ENCODE measurements at regions not wholly inside any gene's neighbourhood (a gene's known extent, or its start where the extent isn't known, plus 50 kb on each side); places are given as distances from the start of the nearest gene placed in this dataset.
A peak's percentile ranks its signal among the peaks of the same experiment; 100 is the strongest.
"Not testable (repeated sequence)": the region's sequence is repeated elsewhere in the genome, so short reads cannot be mapped to it uniquely, and the experiment has no call there.

DNA sequence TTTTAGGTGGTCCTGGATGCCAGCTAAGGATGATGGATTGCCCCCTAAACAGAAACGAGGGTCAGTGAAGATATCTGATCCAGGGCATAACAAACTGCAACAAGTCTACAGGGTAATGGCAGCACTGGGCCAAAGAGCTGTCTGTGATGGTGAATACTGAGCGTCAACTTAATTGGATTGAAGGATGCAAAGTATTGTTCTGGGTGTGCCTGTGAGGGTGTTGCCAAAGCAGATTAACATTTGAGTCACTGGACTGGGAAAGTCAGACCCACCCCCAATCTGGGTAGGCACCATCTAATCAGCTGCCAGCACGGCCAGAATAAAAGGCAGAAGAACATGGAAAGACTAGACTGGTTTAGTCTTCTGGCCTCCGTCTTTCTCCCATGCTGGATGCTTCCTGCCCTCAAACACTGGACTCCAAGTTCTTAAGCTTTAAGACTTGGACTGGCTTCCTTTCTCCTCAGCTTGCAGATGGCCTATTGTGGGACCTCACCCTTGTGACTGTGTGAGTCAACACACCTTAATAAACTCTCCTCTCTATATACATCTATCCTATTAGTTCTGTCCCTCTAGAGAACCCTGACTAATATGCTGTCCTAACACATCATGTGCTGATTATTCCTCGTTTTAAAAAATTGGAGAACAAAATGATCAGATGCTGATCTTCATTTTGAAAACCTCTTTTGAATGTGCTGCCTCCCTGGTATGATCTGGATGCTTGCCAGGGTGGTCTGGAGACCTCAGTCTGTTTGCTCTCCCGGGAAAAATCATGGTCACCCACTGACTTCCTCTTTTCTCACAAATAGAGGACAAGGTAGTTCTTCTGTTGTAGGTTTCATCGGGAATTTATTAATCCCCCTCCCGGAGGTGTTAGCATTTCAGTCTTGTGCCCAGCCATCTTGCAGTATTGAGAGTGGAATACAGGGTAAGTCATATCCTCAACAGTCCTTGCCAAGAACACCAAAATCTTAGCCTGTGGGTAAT lies 234.7 kb downstream of the SETD4 start:
- no peak overlapping the region for H3K4me3 ChIP-seq (ENCODE audit: low read length)
- DNase-seq (ENCODE audit: low read depth, low spot score), result no peak

DNA sequence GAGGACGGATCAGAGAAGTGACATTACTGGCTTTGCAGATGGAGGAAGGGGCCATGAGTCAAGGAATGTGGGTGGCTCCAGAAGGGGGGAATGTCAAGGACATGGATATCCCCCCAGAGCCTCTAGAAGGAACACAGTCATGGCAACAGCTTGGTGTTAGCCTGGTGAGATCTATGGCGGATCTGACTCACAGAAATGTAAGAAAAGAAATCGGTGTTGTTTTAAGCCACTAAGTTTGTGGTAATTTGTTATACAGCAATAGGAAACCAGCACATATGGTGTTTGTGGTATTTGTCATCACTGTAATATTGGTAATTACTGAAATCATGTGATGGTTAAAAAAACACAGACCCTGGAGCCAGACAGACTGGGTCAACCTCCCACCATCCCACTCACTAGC lies 236.2 kb downstream of the SETD4 start:
- H3K4me3 ChIP-seq (ENCODE audit: low read length), result no peak overlapping the region
- no peak for DNase-seq (ENCODE audit: low read depth, low spot score)

DNA sequence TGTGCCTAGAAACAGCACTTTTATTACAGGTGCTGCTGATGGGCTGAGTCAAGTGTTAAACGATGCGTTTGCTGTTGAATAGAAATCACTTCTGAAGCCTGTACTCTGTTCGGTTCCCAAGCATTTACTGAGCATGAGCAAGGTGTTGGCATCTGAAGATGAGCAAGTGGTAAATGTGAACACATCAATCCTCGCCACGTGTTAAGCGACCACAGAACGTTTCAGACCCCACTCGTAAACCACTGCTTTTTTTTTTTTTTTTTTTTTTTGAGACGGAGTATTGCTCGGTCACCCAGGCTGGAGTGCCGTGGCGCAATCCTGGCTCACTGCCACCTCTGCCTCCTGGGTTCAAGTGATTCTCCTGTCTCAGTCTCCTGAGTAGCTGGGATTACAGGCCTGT lies 241.2 kb downstream of the SETD4 start:
- peak; percentile 23 for DNase-seq (ENCODE audit: low read depth, low spot score)
- H3K4me3 ChIP-seq (ENCODE audit: low read length), result no peak overlapping the region

DNA sequence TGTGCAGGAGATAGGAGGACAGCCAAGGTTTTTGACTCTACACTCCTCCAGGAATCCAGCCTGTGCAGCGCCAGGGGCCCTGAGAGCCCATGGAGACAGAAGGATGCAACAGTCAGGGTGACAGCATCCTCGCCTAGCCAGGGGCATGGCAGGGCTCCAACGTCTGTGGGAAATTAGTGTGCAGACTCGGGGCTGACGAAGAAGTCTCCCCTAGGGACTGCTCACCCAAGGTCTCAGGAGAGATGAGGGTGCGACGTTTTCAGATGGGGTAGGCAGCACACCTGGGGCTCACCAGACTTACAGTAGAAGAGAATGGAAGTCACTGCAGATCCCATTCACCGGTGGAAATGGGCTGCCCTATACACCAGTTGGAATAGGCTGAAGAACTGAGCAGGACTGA lies 241.7 kb downstream of the SETD4 start:
- H3K4me3 ChIP-seq (ENCODE audit: low read length), result no peak overlapping the region
- no peak for DNase-seq (ENCODE audit: low read depth, low spot score)

DNA sequence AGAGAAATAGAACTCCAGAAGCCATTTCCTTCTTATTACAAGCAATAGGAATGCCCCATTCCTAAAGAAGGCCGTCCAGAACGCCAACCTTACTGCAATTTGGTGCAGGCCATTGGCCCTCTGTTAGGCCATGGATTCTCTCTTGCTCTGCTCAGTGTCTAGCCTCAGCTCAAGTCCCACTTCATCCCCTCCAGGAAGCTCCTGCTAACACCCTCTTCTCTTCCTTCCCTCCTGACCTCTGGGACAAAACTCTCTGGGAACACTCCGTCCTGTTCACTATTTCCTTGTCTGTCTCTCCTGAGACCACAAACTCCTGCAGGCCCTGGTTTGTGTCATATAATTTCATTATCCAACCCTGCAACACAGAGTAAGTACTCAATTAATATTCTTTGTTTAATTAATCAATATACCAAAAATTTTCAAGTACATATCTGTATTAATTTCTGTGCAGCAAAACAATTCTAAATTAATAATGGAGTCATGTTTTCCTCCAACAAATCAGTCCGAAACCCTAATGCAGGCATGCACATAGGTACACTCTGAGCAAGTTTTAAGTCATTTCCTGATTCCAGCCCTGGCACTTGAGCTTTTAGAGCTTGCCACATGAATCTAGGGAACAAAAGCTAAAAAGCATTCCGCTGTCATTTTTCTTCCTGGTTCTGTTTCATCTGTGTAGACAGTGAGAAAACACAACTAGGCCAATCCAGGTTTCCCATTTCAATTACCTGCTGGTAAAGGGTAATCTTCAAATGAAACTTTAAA lies 245.3 kb downstream of the SETD4 start:
- H3K4me3 ChIP-seq (ENCODE audit: low read length), result no peak overlapping the region
- no peak for DNase-seq (ENCODE audit: low read depth, low spot score)

DNA sequence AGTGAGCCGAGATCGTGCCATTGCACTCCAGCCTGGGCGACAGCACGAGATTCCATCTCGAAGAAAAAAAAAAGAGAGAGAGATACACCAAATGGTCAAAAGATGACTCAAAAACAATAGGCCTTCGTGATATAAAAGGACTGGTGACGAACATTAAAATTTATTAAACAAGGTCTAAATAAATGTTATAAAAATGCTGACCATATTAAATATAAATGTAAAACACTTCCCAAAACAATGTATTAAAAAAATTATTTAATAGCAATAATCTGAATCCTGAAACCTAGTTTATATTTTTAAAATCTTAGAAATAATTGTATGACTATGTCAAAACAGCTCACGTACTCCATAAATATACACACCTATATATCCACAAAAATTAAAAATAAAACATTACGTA lies 247.6 kb downstream of the SETD4 start:
- H3K4me3 ChIP-seq (ENCODE audit: low read length), result no peak overlapping the region
- no peak for DNase-seq (ENCODE audit: low read depth, low spot score)

DNA sequence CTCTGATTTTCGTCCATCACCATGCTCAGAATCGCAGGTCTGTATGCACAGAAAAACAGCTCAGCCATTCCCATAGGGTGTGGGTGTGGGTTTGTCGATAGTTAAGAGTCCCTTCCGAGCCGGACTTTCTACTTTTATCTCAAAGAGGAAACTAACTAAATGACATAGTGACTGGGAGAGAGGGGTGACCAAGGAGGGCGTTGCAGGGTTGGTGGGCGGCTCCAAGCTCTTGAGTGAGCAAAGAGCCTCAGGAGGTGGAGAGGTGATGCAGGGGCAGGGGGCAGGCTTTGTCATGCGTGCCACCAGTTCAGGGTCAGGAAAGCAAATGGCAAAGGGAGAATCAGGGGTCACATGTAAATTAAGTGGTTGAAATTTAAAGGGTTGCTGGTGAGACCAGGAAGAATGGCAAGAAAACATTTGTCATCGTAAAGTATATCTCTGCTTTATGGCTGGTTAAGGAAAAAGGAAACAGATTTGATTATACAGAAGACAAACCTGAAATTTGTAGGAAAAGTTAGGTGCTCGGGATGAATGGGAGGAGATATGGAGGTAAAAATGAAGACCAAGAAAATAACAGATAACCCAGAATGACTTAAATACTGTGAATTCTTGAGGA lies 249.0 kb downstream of the SETD4 start:
- no peak for DNase-seq (ENCODE audit: low read depth, low spot score)
- H3K4me3 ChIP-seq (ENCODE audit: low read length), result no peak overlapping the region

DNA sequence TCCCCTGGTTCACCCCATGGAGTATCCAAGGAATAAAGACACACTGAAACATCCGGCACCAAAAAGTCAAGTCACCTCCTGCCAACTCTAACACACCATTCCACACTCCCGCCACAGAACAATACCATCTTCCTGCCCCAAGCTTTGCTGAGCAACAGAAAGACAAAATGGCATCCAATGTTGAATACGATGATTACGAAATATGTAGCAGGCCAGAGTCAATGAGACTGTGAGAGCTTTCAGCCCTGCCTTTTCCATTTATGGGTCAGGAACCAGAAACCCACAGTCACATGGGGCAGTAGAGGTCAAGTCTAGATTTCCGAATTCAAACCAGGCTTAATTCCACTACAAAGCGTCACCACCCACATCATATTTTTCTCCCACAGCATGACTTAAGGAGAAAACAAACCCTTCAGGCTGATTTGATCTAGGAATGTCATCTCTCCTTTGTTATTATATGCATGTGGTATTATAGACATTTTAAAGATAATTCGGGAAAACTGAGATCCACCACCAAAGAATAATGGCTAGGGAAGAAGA lies 249.8 kb downstream of the SETD4 start:
- no peak overlapping the region for H3K4me3 ChIP-seq (ENCODE audit: low read length)
- no peak for DNase-seq (ENCODE audit: low read depth, low spot score)

DNA sequence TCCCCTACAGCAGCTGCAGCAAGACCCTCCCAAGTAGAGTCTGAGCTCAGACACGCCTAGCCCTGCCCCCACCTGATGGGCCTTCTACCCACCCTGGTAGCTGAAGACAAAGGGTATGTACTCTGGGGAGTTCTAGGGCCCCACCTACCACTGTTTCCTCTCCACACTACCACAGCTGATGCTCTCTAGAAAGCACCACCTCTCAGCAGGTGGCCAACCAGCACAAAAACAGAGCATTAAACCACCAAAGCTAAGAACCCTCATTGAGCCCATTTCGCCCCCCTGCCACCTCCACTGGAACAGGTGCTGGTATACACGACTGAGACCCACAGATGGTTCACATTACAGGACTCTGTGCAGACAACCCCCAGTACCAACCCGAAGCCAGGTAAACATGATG lies 258.9 kb downstream of the SETD4 start:
- H3K4me3 ChIP-seq (ENCODE audit: low read length), result no peak overlapping the region
- DNase-seq (ENCODE audit: low read depth, low spot score), result peak; percentile 86

DNA sequence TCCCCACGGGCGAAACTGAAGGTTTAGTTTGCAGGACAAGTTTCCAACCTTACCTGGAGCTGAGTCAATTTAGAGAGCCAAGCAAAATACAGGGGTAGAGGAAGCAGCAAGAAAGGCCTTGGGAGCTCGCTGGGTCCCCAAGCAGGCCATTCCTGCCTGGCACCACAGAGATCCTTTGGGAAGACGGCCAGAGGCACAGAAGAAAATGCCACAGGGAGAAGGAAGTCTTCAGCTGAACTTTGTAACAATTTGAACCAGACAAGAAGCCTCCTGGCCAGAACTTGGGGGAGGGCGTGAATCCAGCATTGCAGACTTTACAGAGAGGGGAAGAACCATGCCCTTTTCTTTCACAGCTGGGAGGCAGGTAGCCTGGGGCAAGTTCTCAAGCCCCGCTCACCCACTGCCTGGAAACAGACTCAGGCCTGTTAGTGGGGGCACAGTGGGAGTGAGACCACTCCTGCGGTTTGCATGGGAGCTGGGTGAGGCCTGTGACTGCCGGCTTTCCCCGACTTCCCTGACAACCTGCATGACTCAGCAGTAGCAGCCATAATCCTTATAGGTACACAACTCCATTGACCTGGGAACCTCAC lies 259.4 kb downstream of the SETD4 start:
- H3K4me3 ChIP-seq (ENCODE audit: low read length), result not testable (repeated sequence)
- DNase-seq (ENCODE audit: low read depth, low spot score), result peak; percentile 10

DNA sequence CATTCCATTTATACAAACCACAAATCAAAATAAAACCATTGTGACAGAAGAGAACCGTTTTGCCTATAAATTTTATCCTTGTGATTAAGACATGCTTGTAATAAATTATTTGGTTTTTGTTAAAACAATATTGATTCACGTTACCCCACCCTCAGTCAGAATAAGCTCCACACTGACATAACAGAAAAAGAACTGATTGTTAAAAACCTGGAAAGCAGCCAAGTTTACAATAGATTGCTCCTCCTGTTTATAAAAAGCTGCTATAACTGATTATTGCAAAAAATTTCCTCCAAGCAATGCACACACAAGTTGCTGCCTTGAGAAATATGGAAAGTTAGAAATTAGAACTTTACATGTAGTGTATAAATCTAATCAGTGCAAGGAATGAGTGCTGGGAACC lies 263.5 kb downstream of the SETD4 start:
- H3K4me3 ChIP-seq (ENCODE audit: low read length), result no peak overlapping the region
- DNase-seq (ENCODE audit: low read depth, low spot score), result no peak

DNA sequence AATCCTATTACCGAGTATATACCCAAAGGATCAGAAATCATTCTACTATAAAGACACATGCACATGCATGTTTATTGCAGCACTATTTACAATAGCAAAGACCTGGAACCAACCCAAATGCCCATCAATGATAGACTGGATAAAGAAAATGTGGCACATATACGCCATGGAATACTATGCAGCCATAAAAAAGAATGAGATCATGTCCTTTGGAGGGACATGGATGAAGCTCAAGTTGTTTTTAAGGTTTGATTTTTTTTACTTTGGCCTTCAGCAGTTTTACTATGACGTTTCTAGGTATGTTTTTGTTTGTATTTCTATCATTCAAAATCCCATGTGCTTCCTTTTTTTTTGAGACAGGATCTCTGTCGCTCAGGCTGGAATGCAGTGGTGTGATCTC lies 265.8 kb downstream of the SETD4 start:
- DNase-seq (ENCODE audit: low read depth, low spot score); H3K4me3 ChIP-seq (ENCODE audit: low read length): not testable (repeated sequence)

DNA sequence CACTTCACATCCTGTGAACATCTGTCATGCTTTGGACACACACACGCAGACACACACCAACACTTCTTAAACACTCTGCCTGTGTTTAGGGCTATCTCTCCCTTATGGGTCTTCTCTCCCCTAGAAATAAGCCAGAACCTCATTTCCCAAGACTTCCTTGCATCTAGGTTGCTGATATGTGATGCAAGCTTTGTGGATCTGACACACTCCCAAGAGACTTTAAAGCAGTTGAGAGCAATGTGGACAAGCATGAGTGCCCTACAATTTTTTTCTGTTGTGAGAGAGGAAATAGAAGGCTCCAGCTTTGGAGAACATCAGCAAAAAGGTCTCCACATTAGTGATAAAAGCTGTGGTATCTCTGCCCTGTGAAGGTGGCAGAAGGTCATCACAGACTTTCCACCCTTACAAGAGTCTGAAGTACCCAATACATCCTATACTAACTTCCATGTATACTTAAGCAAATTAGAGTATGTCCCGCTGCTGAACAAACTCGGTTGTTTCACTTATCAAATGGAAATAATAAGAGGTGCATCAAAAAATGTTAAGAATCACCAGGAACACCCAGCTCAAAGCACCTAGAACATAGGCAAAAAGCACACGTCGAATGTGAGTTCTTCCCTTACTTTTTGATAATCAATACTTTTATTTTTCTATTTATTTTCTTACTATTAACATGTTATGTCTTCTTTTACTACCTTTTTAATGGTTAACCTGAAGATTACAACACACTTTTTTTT lies 267.6 kb downstream of the SETD4 start:
- no peak overlapping the region for H3K4me3 ChIP-seq (ENCODE audit: low read length)
- DNase-seq (ENCODE audit: low read depth, low spot score), result no peak

DNA sequence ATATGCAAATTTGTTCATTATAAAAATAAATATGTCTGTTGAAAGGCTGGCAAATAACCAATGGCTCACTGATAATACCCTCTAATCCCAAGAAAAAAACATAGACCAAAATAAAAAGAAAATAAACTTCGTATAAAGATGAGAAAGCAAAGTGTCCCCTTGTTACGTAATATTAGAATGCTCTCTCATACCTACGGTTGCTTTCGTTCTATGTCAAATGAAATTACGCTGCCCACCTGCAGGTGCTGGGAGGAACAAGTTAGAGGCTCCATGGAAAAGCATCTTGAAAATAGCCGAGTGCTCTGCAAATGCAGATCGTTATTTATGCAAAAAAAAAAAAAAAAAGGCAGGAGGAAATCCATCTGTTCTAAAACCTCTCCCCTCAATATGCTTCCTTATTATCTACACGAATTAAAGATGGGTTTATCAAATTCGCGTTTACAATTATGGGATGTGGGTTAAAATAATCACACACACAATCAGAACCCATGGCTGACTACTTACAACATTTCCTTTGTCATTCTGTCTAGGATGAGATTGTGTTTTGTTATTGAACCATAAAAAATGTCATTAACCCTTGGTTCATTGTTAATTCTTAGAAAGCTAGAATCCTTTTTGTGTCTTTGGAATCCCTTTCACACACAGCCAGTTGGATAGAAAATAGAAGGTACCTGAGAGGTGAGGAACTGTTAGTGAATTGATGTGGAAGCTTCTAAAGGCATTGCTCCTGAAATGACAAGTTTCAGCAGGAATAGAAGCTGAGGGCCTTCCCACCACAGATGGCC lies 268.6 kb downstream of the SETD4 start:
- no peak for DNase-seq (ENCODE audit: low read depth, low spot score)
- no peak overlapping the region for H3K4me3 ChIP-seq (ENCODE audit: low read length)

DNA sequence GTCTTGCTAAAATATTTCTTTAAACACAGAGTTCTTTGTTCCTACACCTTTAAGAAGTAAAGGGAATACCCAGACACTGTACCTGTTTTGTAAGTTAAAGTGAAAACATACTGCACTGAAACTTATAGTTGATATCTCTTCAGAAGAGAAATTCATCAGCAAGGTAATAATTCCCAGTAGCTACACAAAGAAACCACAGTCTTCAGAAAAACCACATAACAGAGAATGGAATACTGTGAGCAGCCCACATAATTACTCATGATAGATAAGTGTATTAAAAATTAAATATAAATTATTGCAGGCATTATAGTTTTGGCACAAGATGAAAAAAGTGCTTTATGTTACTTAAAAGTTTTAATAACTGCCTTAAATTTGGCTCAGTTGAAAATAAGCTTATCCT lies 276.6 kb downstream of the SETD4 start:
- H3K4me3 ChIP-seq (ENCODE audit: low read length), result no peak overlapping the region
- DNase-seq (ENCODE audit: low read depth, low spot score), result no peak

DNA sequence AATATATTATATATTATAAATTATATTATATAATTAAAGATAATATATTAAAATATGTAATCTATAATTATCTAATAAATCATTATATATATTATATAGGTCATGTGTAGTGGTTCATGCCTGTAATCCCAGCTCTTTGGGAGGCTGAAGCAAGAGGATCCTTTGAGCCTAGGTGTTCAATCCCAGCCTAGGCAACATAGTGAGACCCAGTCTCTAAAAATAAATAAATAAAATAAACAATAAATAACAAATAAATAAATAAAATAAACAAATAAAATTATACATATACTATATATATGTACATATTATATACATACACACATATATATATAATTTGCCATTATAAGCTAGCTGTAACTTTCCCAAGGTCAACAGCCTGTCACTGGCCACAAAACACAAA lies 277.7 kb downstream of the SETD4 start:
- DNase-seq (ENCODE audit: low read depth, low spot score), result no peak
- no peak overlapping the region for H3K4me3 ChIP-seq (ENCODE audit: low read length)

DNA sequence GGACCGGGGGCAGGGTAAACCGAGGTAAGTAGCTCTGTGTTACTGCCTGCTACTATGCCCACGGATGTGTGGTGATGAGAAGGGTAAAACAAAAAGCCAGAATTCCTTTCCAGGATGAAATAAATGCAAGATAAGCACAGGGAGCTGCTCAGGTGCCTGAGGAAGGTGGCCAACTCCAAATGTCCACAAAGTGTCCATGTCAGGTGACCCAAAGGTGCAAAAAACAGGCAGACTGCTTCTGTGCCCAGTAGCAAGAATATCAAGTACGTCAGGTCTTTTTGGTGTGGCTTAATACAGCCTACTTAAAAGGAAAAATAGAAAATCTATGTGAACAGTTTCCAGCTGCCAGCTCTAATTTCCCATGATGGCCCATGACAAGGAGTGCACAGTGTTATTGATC lies 279.3 kb downstream of the SETD4 start:
- H3K4me3 ChIP-seq (ENCODE audit: low read length), result no peak overlapping the region
- DNase-seq (ENCODE audit: low read depth, low spot score), result no peak
